ENCODE measurements at regions not wholly inside any gene's neighbourhood (a gene's known extent, or its start where the extent isn't known, plus 50 kb on each side); places are given as distances from the start of the nearest gene placed in this dataset.

DNA sequence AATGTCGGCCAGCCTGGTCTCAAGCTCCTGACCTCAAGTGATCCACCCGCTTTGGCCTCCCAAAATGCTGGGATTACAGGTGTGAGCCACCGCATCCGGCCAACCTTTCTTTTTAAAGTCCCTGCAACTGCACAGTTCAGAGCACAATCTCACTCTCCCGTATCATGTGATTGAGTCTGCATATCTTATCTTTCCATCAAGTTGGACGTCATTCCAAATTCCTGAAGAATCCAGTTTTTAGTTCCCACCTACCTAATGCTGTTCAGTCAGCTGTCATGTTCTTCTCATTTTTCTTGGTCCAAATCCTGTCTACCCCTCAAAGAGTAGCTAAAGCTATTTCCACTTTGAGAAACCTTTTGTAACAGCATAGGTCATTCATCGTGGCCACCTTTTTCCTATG, 110.8 kb upstream of the FBXO11 start:
- no peak for DNase-seq (ENCODE audit: low read depth)
- no peak overlapping the region for H3K4me3 ChIP-seq (ENCODE audit: low read length)
- TF ChIP-seq, protein P1, sequence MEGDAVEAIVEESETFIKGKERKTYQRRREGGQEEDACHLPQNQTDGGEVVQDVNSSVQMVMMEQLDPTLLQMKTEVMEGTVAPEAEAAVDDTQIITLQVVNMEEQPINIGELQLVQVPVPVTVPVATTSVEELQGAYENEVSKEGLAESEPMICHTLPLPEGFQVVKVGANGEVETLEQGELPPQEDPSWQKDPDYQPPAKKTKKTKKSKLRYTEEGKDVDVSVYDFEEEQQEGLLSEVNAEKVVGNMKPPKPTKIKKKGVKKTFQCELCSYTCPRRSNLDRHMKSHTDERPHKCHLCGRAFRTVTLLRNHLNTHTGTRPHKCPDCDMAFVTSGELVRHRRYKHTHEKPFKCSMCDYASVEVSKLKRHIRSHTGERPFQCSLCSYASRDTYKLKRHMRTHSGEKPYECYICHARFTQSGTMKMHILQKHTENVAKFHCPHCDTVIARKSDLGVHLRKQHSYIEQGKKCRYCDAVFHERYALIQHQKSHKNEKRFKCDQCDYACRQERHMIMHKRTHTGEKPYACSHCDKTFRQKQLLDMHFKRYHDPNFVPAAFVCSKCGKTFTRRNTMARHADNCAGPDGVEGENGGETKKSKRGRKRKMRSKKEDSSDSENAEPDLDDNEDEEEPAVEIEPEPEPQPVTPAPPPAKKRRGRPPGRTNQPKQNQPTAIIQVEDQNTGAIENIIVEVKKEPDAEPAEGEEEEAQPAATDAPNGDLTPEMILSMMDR (conservative IDR thresholded peaks at IDR 0.05; ENCODE audit: low read depth, low read length): no peak

DNA sequence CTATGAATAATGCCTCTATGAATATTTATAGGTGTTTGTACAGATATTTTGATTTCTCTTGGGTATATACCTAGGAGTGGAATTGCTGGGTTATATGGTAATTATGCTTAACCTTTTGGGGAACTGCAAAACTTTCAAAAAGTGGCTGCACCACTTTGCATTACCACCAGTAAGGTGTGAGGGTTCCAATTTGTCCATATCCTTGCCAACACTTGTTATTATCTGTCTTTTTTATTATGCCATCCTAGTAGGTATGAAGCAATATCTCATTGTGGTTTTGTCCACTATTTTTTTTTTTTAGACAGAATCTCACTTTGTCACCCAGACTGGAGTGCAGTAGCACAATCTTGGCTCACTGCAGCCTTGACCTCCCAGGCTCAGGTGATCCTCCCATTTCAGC, 112.2 kb upstream of the FBXO11 start:
- TF ChIP-seq, protein P1 (conservative IDR thresholded peaks at IDR 0.05; ENCODE audit: low read depth, low read length): no peak
- DNase-seq (ENCODE audit: low read depth): no peak
- no peak overlapping the region for H3K4me3 ChIP-seq (ENCODE audit: low read length)

DNA sequence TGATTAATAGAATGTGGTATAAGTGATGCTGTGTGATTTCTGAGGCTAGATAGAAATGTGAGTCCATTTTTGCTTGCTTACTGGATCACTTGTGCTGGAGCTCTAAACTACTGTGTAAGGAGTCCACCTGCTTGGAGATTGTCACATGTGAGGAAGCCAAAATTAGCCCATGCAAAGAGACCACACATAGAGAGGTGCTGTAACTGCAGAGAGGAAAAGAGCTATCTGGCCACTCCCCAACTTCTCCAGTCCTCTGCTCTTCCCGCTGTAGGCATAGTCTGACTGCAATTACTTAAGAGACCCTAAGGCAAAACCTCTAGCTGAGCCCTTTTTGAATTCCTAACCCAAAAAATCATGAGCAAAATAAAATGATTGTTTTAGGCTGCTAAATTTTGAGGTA, 120.6 kb upstream of the FBXO11 start:
- TF ChIP-seq, protein P1 (conservative IDR thresholded peaks at IDR 0.05; ENCODE audit: low read depth, low read length): no peak

DNA sequence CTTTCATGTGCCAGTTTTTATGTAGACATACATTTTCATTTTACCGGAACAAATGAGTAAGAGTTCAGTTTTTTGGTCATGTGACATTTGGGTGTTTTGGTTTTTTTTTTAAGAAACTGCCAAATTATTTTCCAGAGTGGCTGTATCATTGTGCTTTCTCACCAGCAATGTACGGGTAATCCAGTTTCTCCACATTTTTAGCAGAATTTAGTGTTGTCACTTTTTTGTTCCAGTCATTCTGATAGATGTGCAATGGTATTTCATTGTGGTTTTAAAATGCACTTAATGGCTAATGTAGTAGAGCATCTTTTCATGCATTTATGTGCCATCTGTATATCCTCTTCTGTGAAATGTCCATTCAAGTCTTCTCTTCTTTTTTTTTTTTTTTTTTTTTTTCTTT, 126.5 kb upstream of the FBXO11 start:
- TF ChIP-seq, protein P1 (conservative IDR thresholded peaks at IDR 0.05; ENCODE audit: low read depth, low read length): no peak
- no peak overlapping the region for H3K4me3 ChIP-seq (ENCODE audit: low read length)
- no peak for DNase-seq (ENCODE audit: low read depth)

More for the DNA sequence above, 120.6 kb upstream of the FBXO11 start:
- DNase-seq (ENCODE audit: low read depth): no peak
- H3K4me3 ChIP-seq (ENCODE audit: low read length): no peak overlapping the region

DNA sequence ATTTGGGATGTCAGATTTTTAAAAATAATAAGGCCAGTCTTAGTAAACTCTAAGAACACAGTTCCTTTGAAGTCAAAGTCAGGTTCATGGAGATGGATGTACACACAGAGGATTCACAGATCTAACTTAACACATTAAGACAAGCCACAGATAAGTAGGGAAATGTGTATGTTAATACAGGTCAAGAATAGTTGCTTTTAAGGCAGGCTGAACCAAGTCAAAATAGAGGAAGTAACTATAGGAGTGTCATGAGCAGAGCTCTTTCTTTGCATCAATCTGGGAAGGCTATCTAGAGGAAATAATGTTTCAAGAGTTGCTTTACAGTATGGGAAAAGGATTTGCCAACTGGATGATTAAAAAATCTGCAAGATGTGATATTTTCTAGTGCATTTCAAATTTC, 128.0 kb upstream of the FBXO11 start:
- no peak for DNase-seq (ENCODE audit: low read depth)
- TF ChIP-seq, protein P1 (conservative IDR thresholded peaks at IDR 0.05; ENCODE audit: low read depth, low read length): no peak

DNA sequence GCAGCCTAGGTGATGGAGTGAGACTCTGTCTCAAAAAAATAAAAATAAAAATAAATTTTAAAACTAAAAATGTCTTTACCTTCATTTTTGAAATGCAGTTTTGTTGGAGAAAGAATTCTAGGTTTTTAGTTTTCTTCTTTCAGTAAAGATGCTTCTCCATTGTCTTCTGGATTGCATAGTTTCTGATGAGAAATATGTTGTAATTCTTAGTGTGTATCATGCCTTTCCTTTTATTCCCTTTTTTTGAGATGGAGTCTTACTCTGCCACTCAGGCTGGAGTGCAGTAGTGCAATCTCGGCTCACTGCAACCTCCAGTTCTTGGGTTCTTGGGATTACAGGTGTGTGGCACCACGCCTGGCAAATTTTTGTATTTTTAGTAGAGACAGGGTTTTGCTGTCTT, 130.0 kb upstream of the FBXO11 start:
- TF ChIP-seq, protein P1 (conservative IDR thresholded peaks at IDR 0.05; ENCODE audit: low read depth, low read length): no peak
- no peak overlapping the region for H3K4me3 ChIP-seq (ENCODE audit: low read length)
- DNase-seq (ENCODE audit: low read depth): no peak

More for the DNA sequence above, 128.0 kb upstream of the FBXO11 start:
- H3K4me3 ChIP-seq (ENCODE audit: low read length): no peak overlapping the region

DNA sequence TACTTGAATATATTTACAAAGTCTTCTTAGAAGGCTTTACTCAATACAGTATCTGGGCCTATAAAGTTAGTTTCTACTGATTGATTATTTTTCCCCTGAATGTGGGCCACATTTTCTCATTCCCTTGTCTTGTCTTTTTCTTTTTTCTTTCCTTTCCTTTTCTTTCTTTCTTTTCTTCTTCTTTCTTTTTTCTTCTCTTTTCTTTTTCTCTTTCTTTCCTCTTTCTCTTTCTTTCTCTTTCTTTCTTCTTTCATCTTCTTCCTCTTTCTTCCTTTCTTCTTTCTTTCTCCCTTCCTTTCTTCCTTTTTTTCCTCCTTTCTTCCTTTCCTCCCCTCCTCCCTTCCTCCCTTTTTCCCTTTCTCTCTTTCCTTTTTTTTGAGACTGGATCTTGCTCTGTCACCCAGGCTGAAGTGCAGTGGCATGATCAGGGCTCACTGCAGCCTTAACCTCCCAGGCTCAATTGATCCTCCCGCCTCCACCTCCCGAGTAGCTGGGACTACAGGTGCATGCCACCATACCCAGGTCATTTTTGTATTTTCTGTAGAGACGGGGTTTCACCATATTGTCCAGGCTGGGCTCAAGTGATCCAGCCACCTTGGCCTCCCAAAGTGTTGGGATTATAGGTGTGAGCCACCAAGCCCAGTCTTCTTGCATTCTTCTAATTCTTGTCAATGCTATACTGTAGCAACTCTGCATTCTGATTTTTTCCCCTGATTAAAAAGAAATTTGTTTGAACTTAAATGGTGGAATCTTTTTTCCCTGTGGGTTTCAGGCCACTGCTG, 133.1 kb upstream of the FBXO11 start:
- H3K4me3 ChIP-seq (ENCODE audit: low read length): no peak overlapping the region
- no peak for DNase-seq (ENCODE audit: low read depth)
- TF ChIP-seq, protein P1 (conservative IDR thresholded peaks at IDR 0.05; ENCODE audit: low read depth, low read length): no peak

Measured in retinal pigment epithelial cell (primary cell).